ENCODE measurements at regions not wholly inside any gene's neighbourhood (a gene's known extent, or its start where the extent isn't known, plus 50 kb on each side); places are given as distances from the start of the nearest gene placed in this dataset.

DNA sequence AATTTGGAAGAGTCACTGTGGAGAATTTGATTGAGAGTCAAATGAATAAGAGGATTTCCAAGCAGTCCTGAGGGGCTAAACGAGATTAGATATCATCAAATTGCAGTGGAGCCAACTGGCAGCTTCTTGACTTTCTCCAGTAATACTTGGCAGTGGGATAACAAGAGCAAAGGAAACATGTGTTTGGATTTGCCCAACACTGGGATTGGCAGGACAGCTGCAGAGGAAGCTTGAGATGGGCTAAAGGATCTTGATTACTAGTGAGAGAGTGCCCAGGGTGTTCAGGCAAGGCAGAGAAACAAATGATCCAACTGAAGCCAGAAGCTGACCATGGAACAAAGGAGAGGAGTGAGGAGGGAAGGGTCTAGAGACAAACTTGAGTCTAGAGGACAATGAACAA is 356.0 kb upstream of the ISL1 start:
- H3K27ac ChIP-seq (ENCODE audit: low read depth, low read length) = no peak overlapping the region
- H3K9ac ChIP-seq (ENCODE audit: low read length) = no peak overlapping the region
- H3F3A ChIP-seq (ENCODE audit: insufficient read depth) = no peaks in the 10 kb centered on the region
- no peak overlapping the region for H2AFZ ChIP-seq (ENCODE audit: low read depth, low read length, severe bottlenecking)
- H3K36me3 ChIP-seq (ENCODE audit: low read length) = no peaks in the 10 kb centered on the region
- TF ChIP-seq, protein P1, sequence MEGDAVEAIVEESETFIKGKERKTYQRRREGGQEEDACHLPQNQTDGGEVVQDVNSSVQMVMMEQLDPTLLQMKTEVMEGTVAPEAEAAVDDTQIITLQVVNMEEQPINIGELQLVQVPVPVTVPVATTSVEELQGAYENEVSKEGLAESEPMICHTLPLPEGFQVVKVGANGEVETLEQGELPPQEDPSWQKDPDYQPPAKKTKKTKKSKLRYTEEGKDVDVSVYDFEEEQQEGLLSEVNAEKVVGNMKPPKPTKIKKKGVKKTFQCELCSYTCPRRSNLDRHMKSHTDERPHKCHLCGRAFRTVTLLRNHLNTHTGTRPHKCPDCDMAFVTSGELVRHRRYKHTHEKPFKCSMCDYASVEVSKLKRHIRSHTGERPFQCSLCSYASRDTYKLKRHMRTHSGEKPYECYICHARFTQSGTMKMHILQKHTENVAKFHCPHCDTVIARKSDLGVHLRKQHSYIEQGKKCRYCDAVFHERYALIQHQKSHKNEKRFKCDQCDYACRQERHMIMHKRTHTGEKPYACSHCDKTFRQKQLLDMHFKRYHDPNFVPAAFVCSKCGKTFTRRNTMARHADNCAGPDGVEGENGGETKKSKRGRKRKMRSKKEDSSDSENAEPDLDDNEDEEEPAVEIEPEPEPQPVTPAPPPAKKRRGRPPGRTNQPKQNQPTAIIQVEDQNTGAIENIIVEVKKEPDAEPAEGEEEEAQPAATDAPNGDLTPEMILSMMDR (IDR thresholded peaks at IDR 0.05; ENCODE audit: insufficient read depth, low read length, poor library complexity, severe bottlenecking) = no peak
- no peak for TF ChIP-seq EZH2phosphoT487 (conservative IDR thresholded peaks at IDR 0.05; ENCODE audit: low read length)
- H3K79me2 ChIP-seq (ENCODE audit: insufficient read depth, low read length) = no peaks in the 10 kb centered on the region
- H3K9me2 ChIP-seq (replicated peaks; ENCODE audit: insufficient read depth, low read length) = no peaks in the 10 kb centered on the region
- H4K20me1 ChIP-seq (ENCODE audit: low read depth, low read length) = no peaks in the 10 kb centered on the region
- no peaks in the 10 kb centered on the region for H3K9me3 ChIP-seq (ENCODE audit: insufficient read depth, low read length)
- no peak overlapping the region for H3K4me2 ChIP-seq (ENCODE audit: low read depth, low read length, poor library complexity, severe bottlenecking)
- H3K27me3 ChIP-seq (ENCODE audit: low read length) = no peaks in the 10 kb centered on the region
- no peak overlapping the region for H3K4me3 ChIP-seq (ENCODE audit: insufficient read depth, low read length, poor library complexity, severe bottlenecking)

DNA sequence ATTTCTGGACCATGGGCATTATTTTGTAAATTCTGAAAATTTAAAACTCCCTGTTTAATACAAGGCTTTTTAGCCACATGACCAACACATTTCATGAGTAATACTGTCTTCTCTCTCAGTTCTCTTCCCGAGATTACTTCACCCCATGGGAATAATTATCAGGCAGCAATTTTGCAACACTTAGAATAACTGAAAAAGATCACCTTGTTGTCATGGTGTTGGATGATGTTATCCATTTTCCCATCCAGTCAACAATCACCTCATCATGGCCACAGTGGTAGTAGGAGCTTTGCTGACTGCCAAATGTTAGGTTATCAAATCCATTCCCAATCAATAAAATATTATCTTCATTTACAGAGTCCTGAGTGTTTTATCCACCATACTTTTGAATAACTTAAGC is 354.9 kb upstream of the ISL1 start:
- Histone ChIP-seq H4K20me1 (ENCODE audit: low read depth, low read length) (no peaks in the 10 kb centered on the region), H3K4me2 (ENCODE audit: low read depth, low read length, poor library complexity, severe bottlenecking) (no peak overlapping the region), H3K79me2 (ENCODE audit: insufficient read depth, low read length) (no peaks in the 10 kb centered on the region), H3K36me3 (ENCODE audit: low read length) (no peaks in the 10 kb centered on the region), H3K27ac (ENCODE audit: low read depth, low read length) (no peak overlapping the region), H3F3A (ENCODE audit: insufficient read depth) (no peaks in the 10 kb centered on the region), H3K27me3 (ENCODE audit: low read length) (no peaks in the 10 kb centered on the region), H3K4me3 (ENCODE audit: insufficient read depth, low read length, poor library complexity, severe bottlenecking) (no peak overlapping the region), H3K9me3 (ENCODE audit: insufficient read depth, low read length) (no peaks in the 10 kb centered on the region), H3K9me2 (replicated peaks; ENCODE audit: insufficient read depth, low read length) (no peaks in the 10 kb centered on the region), H3K9ac (ENCODE audit: low read length) (no peak overlapping the region), H2AFZ (ENCODE audit: low read depth, low read length, severe bottlenecking) (no peak overlapping the region)
- TF ChIP-seq, protein P1 (IDR thresholded peaks at IDR 0.05; ENCODE audit: insufficient read depth, low read length, poor library complexity, severe bottlenecking) = no peak
- TF ChIP-seq EZH2phosphoT487 (conservative IDR thresholded peaks at IDR 0.05; ENCODE audit: low read length) = no peak

DNA sequence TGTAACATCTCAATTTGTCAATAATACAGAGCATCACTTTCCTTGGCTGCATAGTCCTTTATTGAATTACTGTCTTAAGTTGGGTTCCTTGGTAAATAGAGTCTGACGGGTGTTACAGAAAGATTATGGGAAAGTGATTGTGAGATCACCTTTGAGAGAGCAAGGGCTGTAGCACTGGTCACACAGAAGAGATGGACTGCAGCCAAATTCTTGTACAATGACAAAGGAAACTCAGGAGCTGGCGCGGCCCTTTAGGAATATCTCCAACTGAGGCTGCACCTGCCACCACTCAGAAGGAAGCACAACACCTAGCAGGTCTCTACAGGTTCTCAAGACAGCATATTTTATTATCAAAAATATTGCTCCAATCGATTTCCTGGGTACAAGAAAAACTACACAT is 350.0 kb upstream of the ISL1 start:
- H3K79me2 ChIP-seq (ENCODE audit: insufficient read depth, low read length) = no peaks in the 10 kb centered on the region
- H3K27me3 ChIP-seq (ENCODE audit: low read length) = no peaks in the 10 kb centered on the region
- TF ChIP-seq, protein P1 (IDR thresholded peaks at IDR 0.05; ENCODE audit: insufficient read depth, low read length, poor library complexity, severe bottlenecking) = no peak
- TF ChIP-seq EZH2phosphoT487 (conservative IDR thresholded peaks at IDR 0.05; ENCODE audit: low read length) = no peak
- H2AFZ ChIP-seq (ENCODE audit: low read depth, low read length, severe bottlenecking) = no peak overlapping the region
- H3K36me3 ChIP-seq (ENCODE audit: low read length) = no peaks in the 10 kb centered on the region
- no peak overlapping the region for H3K27ac ChIP-seq (ENCODE audit: low read depth, low read length)
- no peak overlapping the region for H3K4me3 ChIP-seq (ENCODE audit: insufficient read depth, low read length, poor library complexity, severe bottlenecking)
- H3F3A ChIP-seq (ENCODE audit: insufficient read depth) = no peaks in the 10 kb centered on the region
- no peak overlapping the region for H3K4me2 ChIP-seq (ENCODE audit: low read depth, low read length, poor library complexity, severe bottlenecking)
- H3K9me3 ChIP-seq (ENCODE audit: insufficient read depth, low read length) = no peaks in the 10 kb centered on the region
- H4K20me1 ChIP-seq (ENCODE audit: low read depth, low read length) = no peaks in the 10 kb centered on the region
- no peaks in the 10 kb centered on the region for H3K9me2 ChIP-seq (replicated peaks; ENCODE audit: insufficient read depth, low read length)
- H3K9ac ChIP-seq (ENCODE audit: low read length) = no peak overlapping the region
